IMR-90 (cell line): ENCODE measurements at regions not wholly inside any gene's neighbourhood (a gene's known extent, or its start where the extent isn't known, plus 50 kb on each side); places are given as distances from the start of the nearest gene placed in this dataset.

Experiments used
- ATAC-seq: fragments of 200-7000 bp; cut with Tn5 transposase; 2 replicates; pipeline ENCODE4 v1.9.1; 2020; ENCODE audit warnings: low read depth, mild to moderate bottlenecking, moderate library complexity
- BruUV-seq: library from RNA; stranded (reverse); fragments of 400-500 nt; replicated peaks from 2 replicates; lab custom pipeline; 2021; lab: Mats Ljungman, UMichigan
- CTCF ChIA-PET: fragments of 300-600 bp; formaldehyde crosslinking; extraction: SDS; loops from one replicate; lab custom pipeline; 2021; ENCODE audit warnings: antibody characterized with exemption; lab: Yijun Ruan, JAX
- POLR2A ChIA-PET: fragments of 300-600 bp; sonication (Branson Sonifier 250); formaldehyde crosslinking; loops from one replicate; lab custom pipeline; 2022; ENCODE audit warnings: antibody characterized with exemption; ENCODE audit not compliant: unreplicated experiment; lab: Charles Lee
- DNase-seq: peaks from one replicate; pipeline ENCODE4 v3.0.0; 2013
- H2AFZ ChIP-seq: replicated peaks from 2 replicates; pipeline ENCODE3; 2013; ENCODE audit warnings: low read length, mild to moderate bottlenecking; ENCODE audit not compliant: poor library complexity
- H2AK5ac ChIP-seq: 2 replicates; pipeline ENCODE4 v1.6.1; 2013; ENCODE audit warnings: low read depth, low read length, inconsistent platforms
- H2AK9ac ChIP-seq: replicated peaks from 2 replicates; pipeline ENCODE3; 2013; ENCODE audit warnings: mild to moderate bottlenecking, low read depth, low read length, moderate library complexity; ENCODE audit not compliant: poor library complexity
- H2BK120ac ChIP-seq: 2 replicates; pipeline ENCODE4 v1.6.1; 2013; ENCODE audit warnings: low read depth, low read length, inconsistent platforms
- H2BK15ac ChIP-seq: 3 replicates; pipeline ENCODE4 v1.6.1; 2013; ENCODE audit warnings: low read depth, low read length, inconsistent platforms
- H2BK20ac ChIP-seq: 2 replicates; pipeline ENCODE4 v1.6.1; 2013; ENCODE audit warnings: low read depth, mild to moderate bottlenecking, inconsistent platforms, low read length, moderate library complexity
- H2BK5ac ChIP-seq: 2 replicates; pipeline ENCODE4 v1.6.1; 2013; ENCODE audit warnings: mild to moderate bottlenecking, low read depth, low read length, inconsistent platforms; ENCODE audit not compliant: poor library complexity, severe bottlenecking
- H3K14ac ChIP-seq: replicated peaks from 2 replicates; pipeline ENCODE4 v1.6.1; 2013; ENCODE audit warnings: low read depth, low read length, inconsistent platforms
- H3K18ac ChIP-seq: 2 replicates; pipeline ENCODE4 v1.6.1; 2013; ENCODE audit warnings: low read depth, low read length, control low read depth
- H3K23ac ChIP-seq: 2 replicates; pipeline ENCODE4 v1.6.1; 2013; ENCODE audit warnings: low read depth, low read length, inconsistent platforms
- H3K27ac ChIP-seq: 2 replicates; pipeline ENCODE4 v1.5.1; 2013; ENCODE audit warnings: mild to moderate bottlenecking, control low read depth, low read length; ENCODE audit not compliant: insufficient read depth
- H3K27me3 ChIP-seq: 2 replicates; pipeline ENCODE4 v1.6.1; 2013; ENCODE audit warnings: low read length; ENCODE audit not compliant: control insufficient read depth, insufficient read depth
- H3K36me3 ChIP-seq: 2 replicates; pipeline ENCODE4 v1.6.1; 2013; ENCODE audit warnings: low read length, mixed read lengths; ENCODE audit not compliant: control insufficient read depth, insufficient read depth
- H3K4ac ChIP-seq: 2 replicates; pipeline ENCODE4 v1.6.1; 2013; ENCODE audit warnings: low read depth, low read length, inconsistent platforms
- H3K4me1 ChIP-seq: 2 replicates; pipeline ENCODE4 v1.6.1; 2013; ENCODE audit warnings: low read length, mixed read lengths; ENCODE audit not compliant: control insufficient read depth, insufficient read depth
- H3K4me2 ChIP-seq: 2 replicates; pipeline ENCODE4 v1.6.1; 2013; ENCODE audit warnings: low read depth, mild to moderate bottlenecking, control low read depth, low read length, moderate library complexity
- H3K4me3 ChIP-seq: 2 replicates; pipeline ENCODE4 v1.5.1; 2013; ENCODE audit warnings: low read depth, mild to moderate bottlenecking, control low read depth, low read length, moderate library complexity; ENCODE audit not compliant: insufficient read depth
- H3K56ac ChIP-seq: 2 replicates; pipeline ENCODE4 v1.6.1; 2013; ENCODE audit warnings: low read length, inconsistent platforms; ENCODE audit not compliant: insufficient read depth; ENCODE audit errors: extremely low read depth
- H3K79me1 ChIP-seq, 2 experiments: 2 replicates each; pipeline ENCODE4 v1.6.1; 2013; ENCODE audit warnings: low read length in 2 of 2, inconsistent platforms in 1 of 2, low read depth in 1 of 2
- H3K9ac ChIP-seq: 2 replicates; pipeline ENCODE4 v1.6.1; 2013; ENCODE audit warnings: low read depth, low read length, control low read depth
- H3K9me1 ChIP-seq: 2 replicates; pipeline ENCODE4 v1.6.1; 2013; ENCODE audit warnings: low read length, inconsistent platforms; ENCODE audit not compliant: insufficient read depth
- H3K9me3 ChIP-seq: 2 replicates; pipeline ENCODE4 v1.6.1; 2013; ENCODE audit warnings: low read length; ENCODE audit not compliant: control insufficient read depth, insufficient read depth
- H4K20me1 ChIP-seq: 2 replicates; pipeline ENCODE4 v1.6.1; 2013; ENCODE audit warnings: low read length, inconsistent platforms; ENCODE audit not compliant: insufficient read depth
- H4K5ac ChIP-seq: 2 replicates; pipeline ENCODE4 v1.6.1; 2013; ENCODE audit warnings: mild to moderate bottlenecking, low read depth, low read length, control low read depth
- H4K8ac ChIP-seq, 2 experiments: 2 replicates each; pipeline ENCODE4 v1.6.1; 2013; ENCODE audit warnings: low read depth in 2 of 2, low read length in 2 of 2, control low read depth in 1 of 2, inconsistent platforms in 1 of 2
- H4K91ac ChIP-seq: 2 replicates; pipeline ENCODE4 v1.6.1; 2013; ENCODE audit warnings: low read depth, low read length, inconsistent platforms; ENCODE audit not compliant: insufficient read depth
- BHLHE40 ChIP-seq: fragments of 150-350 bp; IDR thresholded peaks from 2 replicates; pipeline ENCODE4 v1.6.1; 2016; ENCODE audit warnings: mild to moderate bottlenecking, low read depth, low read length
- CEBPB ChIP-seq: IDR thresholded peaks from 2 replicates; pipeline ENCODE4 v1.6.1; 2012; ENCODE audit warnings: low read depth, low read length, improper control_type of control experiment
- FOS ChIP-seq: fragments of 150-350 bp; IDR thresholded peaks from 2 replicates; pipeline ENCODE4 v1.6.1; 2016; ENCODE audit warnings: low read depth, low read length
- POLR2A ChIP-seq: IDR thresholded peaks from 2 replicates; pipeline ENCODE4 v1.6.1; 2012; ENCODE audit warnings: mild to moderate bottlenecking, low read depth, low read length
- RAD21 ChIP-seq: IDR thresholded peaks from 2 replicates; pipeline ENCODE4 v1.6.1; 2012; ENCODE audit warnings: low read length, improper control_type of control experiment
- RCOR1 ChIP-seq: IDR thresholded peaks from 2 replicates; pipeline ENCODE4 v1.6.1; 2012; ENCODE audit warnings: mild to moderate bottlenecking, low read length, improper control_type of control experiment; ENCODE audit not compliant: insufficient replicate concordance
- SMC3 ChIP-seq: fragments of 150-350 bp; IDR thresholded peaks from 2 replicates; pipeline ENCODE4 v1.6.1; 2016; ENCODE audit warnings: low read depth, mild to moderate bottlenecking, antibody characterized with exemption, low read length, moderate library complexity
- WGBS, 2 experiments: methylation state at CpG; one replicate each; pipeline versions ENCODE4 v1.1.5 to v1.1.7; 2013; ENCODE audit warnings: missing lambda C conversion rate in 2 of 2; ENCODE audit not compliant: insufficient read length in 1 of 2; ENCODE audit errors: extremely low coverage in 2 of 2; 5-methylcytosine and 5-hydroxymethylcytosine counted together
- dilution Hi-C: fragments of 300-500 bp; cut with HindIII; formaldehyde crosslinking; loops from one replicate; pipeline ENCODE4 v1.14.3; 2018; ENCODE audit warnings: low sequenced_read_pairs; ENCODE audit not compliant: unreplicated experiment
- in situ Hi-C: fragments of 300-500 bp; cut with MboI; formaldehyde crosslinking; loops from 3 replicates; pipeline ENCODE4 v1.14.3; 2019; ENCODE audit warnings: low sequenced_read_pairs, inconsistent platforms, mixed read lengths
- intact Hi-C: fragments of 100-400 bp; cut with micrococcal nuclease; formaldehyde crosslinking; loops from 2 replicates; pipeline ENCODE4 v1.10.0; 2022
- TF ChIP-seq, protein P1 (sequence below): conservative IDR thresholded peaks from 2 replicates; pipeline ENCODE4 v1.5.1; 2012; ENCODE audit warnings: mild to moderate bottlenecking, low read depth, low read length, improper control_type of control experiment
- TF ChIP-seq, protein P2 (sequence below): fragments of 150-350 bp; IDR thresholded peaks from 2 replicates; pipeline ENCODE4 v1.6.1; 2016; ENCODE audit warnings: low read depth, mild to moderate bottlenecking, low read length, moderate library complexity, borderline replicate concordance

DNA sequence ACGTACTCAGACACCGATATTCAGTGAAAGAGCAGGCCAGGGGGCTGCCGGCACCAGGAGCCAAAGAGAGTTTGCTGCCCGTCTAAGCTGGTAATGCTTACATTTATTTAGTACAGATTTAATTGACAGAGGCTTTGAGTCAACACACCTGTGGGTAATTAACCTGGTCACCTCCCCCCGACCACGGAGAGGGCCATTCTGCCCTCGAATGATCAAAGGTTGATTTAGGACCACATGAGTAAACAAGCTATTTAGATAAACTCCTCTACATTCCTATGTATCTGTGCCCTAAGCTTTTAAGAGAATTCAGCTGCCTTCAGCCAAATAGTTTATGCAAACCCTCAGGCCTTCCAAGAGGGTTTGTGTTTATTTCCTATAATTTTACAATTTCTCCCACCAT, 164.8 kb downstream of the IPMK start:
- no TSS peak for BruUV-seq
- no peaks in the 10 kb centered on the region for H3K27me3 ChIP-seq
- ATAC-seq (no peak), DNase-seq (no peak)
- H2AK9ac ChIP-seq: no peak overlapping the region
- no peak overlapping the region for H3K23ac ChIP-seq
- H4K91ac ChIP-seq: no peak overlapping the region
- H4K8ac ChIP-seq: no peak overlapping the region
- ChIA-PET CTCF (no interaction called here), POLR2A (no interaction called here)
- H2BK120ac ChIP-seq: no peak overlapping the region
- TF ChIP-seq RAD21 (no peak), SMC3 (no peak), CEBPB (no peak), BHLHE40 (no peak), POLR2A (no peak), RCOR1 (no peak), FOS (no peak)
- TF ChIP-seq, protein P1, sequence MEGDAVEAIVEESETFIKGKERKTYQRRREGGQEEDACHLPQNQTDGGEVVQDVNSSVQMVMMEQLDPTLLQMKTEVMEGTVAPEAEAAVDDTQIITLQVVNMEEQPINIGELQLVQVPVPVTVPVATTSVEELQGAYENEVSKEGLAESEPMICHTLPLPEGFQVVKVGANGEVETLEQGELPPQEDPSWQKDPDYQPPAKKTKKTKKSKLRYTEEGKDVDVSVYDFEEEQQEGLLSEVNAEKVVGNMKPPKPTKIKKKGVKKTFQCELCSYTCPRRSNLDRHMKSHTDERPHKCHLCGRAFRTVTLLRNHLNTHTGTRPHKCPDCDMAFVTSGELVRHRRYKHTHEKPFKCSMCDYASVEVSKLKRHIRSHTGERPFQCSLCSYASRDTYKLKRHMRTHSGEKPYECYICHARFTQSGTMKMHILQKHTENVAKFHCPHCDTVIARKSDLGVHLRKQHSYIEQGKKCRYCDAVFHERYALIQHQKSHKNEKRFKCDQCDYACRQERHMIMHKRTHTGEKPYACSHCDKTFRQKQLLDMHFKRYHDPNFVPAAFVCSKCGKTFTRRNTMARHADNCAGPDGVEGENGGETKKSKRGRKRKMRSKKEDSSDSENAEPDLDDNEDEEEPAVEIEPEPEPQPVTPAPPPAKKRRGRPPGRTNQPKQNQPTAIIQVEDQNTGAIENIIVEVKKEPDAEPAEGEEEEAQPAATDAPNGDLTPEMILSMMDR: no peak
- TF ChIP-seq, protein P2, sequence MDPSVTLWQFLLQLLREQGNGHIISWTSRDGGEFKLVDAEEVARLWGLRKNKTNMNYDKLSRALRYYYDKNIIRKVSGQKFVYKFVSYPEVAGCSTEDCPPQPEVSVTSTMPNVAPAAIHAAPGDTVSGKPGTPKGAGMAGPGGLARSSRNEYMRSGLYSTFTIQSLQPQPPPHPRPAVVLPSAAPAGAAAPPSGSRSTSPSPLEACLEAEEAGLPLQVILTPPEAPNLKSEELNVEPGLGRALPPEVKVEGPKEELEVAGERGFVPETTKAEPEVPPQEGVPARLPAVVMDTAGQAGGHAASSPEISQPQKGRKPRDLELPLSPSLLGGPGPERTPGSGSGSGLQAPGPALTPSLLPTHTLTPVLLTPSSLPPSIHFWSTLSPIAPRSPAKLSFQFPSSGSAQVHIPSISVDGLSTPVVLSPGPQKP: no peak
- no peak overlapping the region for H3K27ac ChIP-seq
- no peak overlapping the region for H4K5ac ChIP-seq
- H3K56ac ChIP-seq: no peak overlapping the region
- dilution Hi-C loops: no loop called here
- no peaks in the 10 kb centered on the region for H3K36me3 ChIP-seq
- no peaks in the 10 kb centered on the region for H3K9me1 ChIP-seq
- no peak overlapping the region for H3K18ac ChIP-seq
- H2BK20ac ChIP-seq: no peak overlapping the region
- H3K4me3 ChIP-seq: no peak overlapping the region
- no peak overlapping the region for H3K4me2 ChIP-seq
- no peak overlapping the region for H2AK5ac ChIP-seq
- H3K14ac ChIP-seq: no peak overlapping the region
- WGBS, 2 experiments: no CpG with 5 or more reads among the region's 7 CpGs
- H3K9me3 ChIP-seq: no peaks in the 10 kb centered on the region
- H3K9ac ChIP-seq: no peak overlapping the region
- H2AFZ ChIP-seq: no peak overlapping the region
- H2BK15ac ChIP-seq: no peak overlapping the region
- H3K79me1 ChIP-seq: no peaks in the 10 kb centered on the region
- H2BK5ac ChIP-seq: no peak overlapping the region
- no peak overlapping the region for H3K4ac ChIP-seq
- intact Hi-C loops: no loop called here
- H3K4me1 ChIP-seq: no peaks in the 10 kb centered on the region
- in situ Hi-C loops: no loop called here
- H4K20me1 ChIP-seq: no peaks in the 10 kb centered on the region
